ENCODE measurements at regions not wholly inside any gene's neighbourhood (a gene's known extent, or its start where the extent isn't known, plus 50 kb on each side); places are given as distances from the start of the nearest gene placed in this dataset.
"Not testable (repeated sequence)": the region's sequence is repeated elsewhere in the genome, so short reads cannot be mapped to it uniquely, and the experiment has no call there.

GRCh38 chr2:34153484-34153883, 554.4 kb upstream of the FAM98A start:
- Mint-ChIP-seq H3K4me3 (no peak overlapping the region), H3K27me3 (no peaks in the 10 kb centered on the region), H3K27ac (no peak overlapping the region), H3K4me1 (ENCODE audit: low read depth) (no peaks in the 10 kb centered on the region), H3K36me3 (ENCODE audit: low read depth) (no peaks in the 10 kb centered on the region), H3K9me3 (no peaks in the 10 kb centered on the region)
- H3K4me3 ChIP-seq (ENCODE audit: low read length) = no peak overlapping the region
- H3K9me3 ChIP-seq (ENCODE audit: control insufficient read depth in 1 of 2, insufficient read depth in 1 of 2, low read length in 2 of 2) = peaks cover 0 to 10% of the 10 kb centered on the region in 2 experiments
- no peaks in the 10 kb centered on the region for H3K36me3 ChIP-seq (ENCODE audit: insufficient read depth, low read length)
- no peak overlapping the region for H3K27ac ChIP-seq (ENCODE audit: low read depth in 1 of 2, low read length in 2 of 2)
- intact Hi-C loops (cut with DNase I, micrococcal nuclease) = no loop called here
- H3K27me3 ChIP-seq (ENCODE audit: control insufficient read depth in 1 of 2, insufficient read depth in 2 of 2, low read length in 2 of 2) = no peaks in the 10 kb centered on the region
- CTCF ChIA-PET = no interaction called here
- POLR2A ChIA-PET = no interaction called here
- no peak for DNase-seq
- ATAC-seq (ENCODE audit: poor library complexity) = no peak
- TF ChIP-seq CTCF (IDR thresholded peaks at IDR 0.05) = no peak
- H3K4me1 ChIP-seq (ENCODE audit: insufficient read depth, low read length) = no peaks in the 10 kb centered on the region

GRCh38 chr2:34147780-34148179, 548.7 kb upstream of the FAM98A start:
- Mint-ChIP-seq H3K4me1 (ENCODE audit: low read depth) (no peaks in the 10 kb centered on the region), H3K9me3 (peaks cover 5% of the 10 kb centered on the region), H3K27ac (no peak overlapping the region), H3K4me3 (no peak overlapping the region), H3K36me3 (ENCODE audit: low read depth) (no peaks in the 10 kb centered on the region), H3K27me3 (no peaks in the 10 kb centered on the region)
- ChIA-PET POLR2A (no interaction called here), CTCF (no interaction called here)
- TF ChIP-seq CTCF (IDR thresholded peaks at IDR 0.05) = no peak
- intact Hi-C loops (cut with DNase I, micrococcal nuclease) = no loop called here
- H3K4me3 ChIP-seq (ENCODE audit: low read length) = no peak overlapping the region
- H3K9me3 ChIP-seq (ENCODE audit: control insufficient read depth in 1 of 2, insufficient read depth in 1 of 2, low read length in 2 of 2) = peaks cover 0 to 20% of the 10 kb centered on the region in 2 experiments
- H3K27ac ChIP-seq (ENCODE audit: low read depth in 1 of 2, low read length in 2 of 2) = no peak overlapping the region
- H3K27me3 ChIP-seq (ENCODE audit: control insufficient read depth in 1 of 2, insufficient read depth in 2 of 2, low read length in 2 of 2) = no peaks in the 10 kb centered on the region
- no peak for ATAC-seq (ENCODE audit: poor library complexity)
- H3K4me1 ChIP-seq (ENCODE audit: insufficient read depth, low read length) = no peaks in the 10 kb centered on the region
- no peak for DNase-seq
- H3K36me3 ChIP-seq (ENCODE audit: insufficient read depth, low read length) = no peaks in the 10 kb centered on the region

GRCh38 chr2:34143149-34143548, 544.0 kb upstream of the FAM98A start:
- ATAC-seq (ENCODE audit: poor library complexity) (no peak), DNase-seq (no peak)
- POLR2A ChIA-PET = no interaction called here
- no peaks in the 10 kb centered on the region for H3K4me1 Mint-ChIP-seq (ENCODE audit: low read depth)
- H3K27ac ChIP-seq (ENCODE audit: low read depth in 1 of 2, low read length in 2 of 2) = no peak overlapping the region
- H3K4me3 ChIP-seq (ENCODE audit: low read length) = no peak overlapping the region
- intact Hi-C loops (cut with DNase I, micrococcal nuclease) = no loop called here
- no peaks in the 10 kb centered on the region for H3K36me3 Mint-ChIP-seq (ENCODE audit: low read depth)
- TF ChIP-seq CTCF (IDR thresholded peaks at IDR 0.05) = no peak
- no peaks in the 10 kb centered on the region for H3K27me3 Mint-ChIP-seq
- no peak overlapping the region for H3K4me3 Mint-ChIP-seq
- H3K4me1 ChIP-seq (ENCODE audit: insufficient read depth, low read length) = no peaks in the 10 kb centered on the region
- no peak overlapping the region for H3K27ac Mint-ChIP-seq
- no peaks in the 10 kb centered on the region for H3K36me3 ChIP-seq (ENCODE audit: insufficient read depth, low read length)
- peaks cover 0 to 19% of the 10 kb centered on the region in 2 experiments for H3K9me3 ChIP-seq (ENCODE audit: control insufficient read depth in 1 of 2, insufficient read depth in 1 of 2, low read length in 2 of 2)
- H3K9me3 Mint-ChIP-seq = peaks cover 5% of the 10 kb centered on the region
- CTCF ChIA-PET = no interaction called here
- no peaks in the 10 kb centered on the region for H3K27me3 ChIP-seq (ENCODE audit: control insufficient read depth in 1 of 2, insufficient read depth in 2 of 2, low read length in 2 of 2)

GRCh38 chr2:34142531-34143008, 543.5 kb upstream of the FAM98A start:
- H3K27ac ChIP-seq (ENCODE audit: low read depth in 1 of 2, low read length in 2 of 2); H3K36me3 Mint-ChIP-seq (ENCODE audit: low read depth); H3K4me1 Mint-ChIP-seq (ENCODE audit: low read depth); H3K4me3 ChIP-seq (ENCODE audit: low read length); H3K27me3 Mint-ChIP-seq; H3K4me3 Mint-ChIP-seq; POLR2A ChIA-PET; CTCF ChIA-PET; H3K27me3 ChIP-seq (ENCODE audit: control insufficient read depth in 1 of 2, insufficient read depth in 2 of 2, low read length in 2 of 2); ATAC-seq (ENCODE audit: poor library complexity); H3K36me3 ChIP-seq (ENCODE audit: insufficient read depth, low read length); intact Hi-C loops (cut with DNase I, micrococcal nuclease); H3K9me3 Mint-ChIP-seq; DNase-seq; H3K4me1 ChIP-seq (ENCODE audit: insufficient read depth, low read length); H3K27ac Mint-ChIP-seq: not testable (repeated sequence)
- peaks cover 0 to 14% of the 10 kb centered on the region in 2 experiments for H3K9me3 ChIP-seq (ENCODE audit: control insufficient read depth in 1 of 2, insufficient read depth in 1 of 2, low read length in 2 of 2)

- H3K27me3 Mint-ChIP-seq; H3K4me1 ChIP-seq (ENCODE audit: insufficient read depth, low read length); H3K4me3 ChIP-seq (ENCODE audit: low read length); H3K4me1 Mint-ChIP-seq (ENCODE audit: low read depth); H3K9me3 Mint-ChIP-seq; intact Hi-C loops (cut with DNase I, micrococcal nuclease); ATAC-seq (ENCODE audit: poor library complexity); H3K27ac Mint-ChIP-seq; H3K4me3 Mint-ChIP-seq; H3K27ac ChIP-seq (ENCODE audit: low read depth in 1 of 2, low read length in 2 of 2); H3K9me3 ChIP-seq (ENCODE audit: control insufficient read depth in 1 of 2, insufficient read depth in 1 of 2, low read length in 2 of 2); H3K27me3 ChIP-seq (ENCODE audit: control insufficient read depth in 1 of 2, insufficient read depth in 2 of 2, low read length in 2 of 2); POLR2A ChIA-PET; CTCF ChIA-PET; H3K36me3 Mint-ChIP-seq (ENCODE audit: low read depth); DNase-seq; H3K36me3 ChIP-seq (ENCODE audit: insufficient read depth, low read length): not testable (repeated sequence)
These were observed 534.0 kb upstream of the FAM98A start for GRCh38 chr2:34133065-34133464.

Data from CD4-positive, alpha-beta T cell (primary cell).